Activated naive CD8-positive, alpha-beta T cell treated with anti-CD3 and anti-CD28 coated beads, Interleukin-2, amount 10 ng/mL, durations not matched to agents 7 days and 5 days (primary cell): ENCODE measurements at regions not wholly inside any gene's neighbourhood (a gene's known extent, or its start where the extent isn't known, plus 50 kb on each side); places are given as distances from the start of the nearest gene placed in this dataset.

Experiments
- ATAC-seq: fragments of 150-1000 bp; cut with Tn5 transposase; one replicate; pipeline ENCODE4 v1.10.0; 2021; ENCODE audit warnings: low read depth, moderate library complexity
- POLR2A ChIA-PET: fragments of 350-600 bp; sonication (Branson Sonifier 250); formaldehyde crosslinking; loops from one replicate; lab custom pipeline; 2021; ENCODE audit warnings: antibody characterized with exemption; lab: Charles Lee
- DNase-seq: peaks from one replicate; pipeline ENCODE4 v3.0.0; 2021
- H3K27ac Mint-ChIP-seq: one replicate; pipeline ENCODE4 v1.8.0; 2022; ENCODE audit warnings: mild to moderate bottlenecking, mixed read lengths
- H3K27me3 Mint-ChIP-seq: one replicate; pipeline ENCODE4 v1.8.0; 2022; ENCODE audit warnings: mild to moderate bottlenecking, moderate library complexity, mixed read lengths
- H3K36me3 Mint-ChIP-seq: one replicate; pipeline ENCODE4 v1.8.0; 2021; ENCODE audit warnings: mild to moderate bottlenecking, mixed read lengths
- H3K4me1 Mint-ChIP-seq: one replicate; pipeline ENCODE4 v1.8.0; 2021; ENCODE audit warnings: mixed read lengths
- H3K4me3 Mint-ChIP-seq: one replicate; pipeline ENCODE4 v1.8.0; 2022; ENCODE audit warnings: mild to moderate bottlenecking, moderate library complexity, mixed read lengths
- H3K9me3 Mint-ChIP-seq: one replicate; pipeline ENCODE4 v1.8.0; 2021; ENCODE audit warnings: mixed read lengths

DNA sequence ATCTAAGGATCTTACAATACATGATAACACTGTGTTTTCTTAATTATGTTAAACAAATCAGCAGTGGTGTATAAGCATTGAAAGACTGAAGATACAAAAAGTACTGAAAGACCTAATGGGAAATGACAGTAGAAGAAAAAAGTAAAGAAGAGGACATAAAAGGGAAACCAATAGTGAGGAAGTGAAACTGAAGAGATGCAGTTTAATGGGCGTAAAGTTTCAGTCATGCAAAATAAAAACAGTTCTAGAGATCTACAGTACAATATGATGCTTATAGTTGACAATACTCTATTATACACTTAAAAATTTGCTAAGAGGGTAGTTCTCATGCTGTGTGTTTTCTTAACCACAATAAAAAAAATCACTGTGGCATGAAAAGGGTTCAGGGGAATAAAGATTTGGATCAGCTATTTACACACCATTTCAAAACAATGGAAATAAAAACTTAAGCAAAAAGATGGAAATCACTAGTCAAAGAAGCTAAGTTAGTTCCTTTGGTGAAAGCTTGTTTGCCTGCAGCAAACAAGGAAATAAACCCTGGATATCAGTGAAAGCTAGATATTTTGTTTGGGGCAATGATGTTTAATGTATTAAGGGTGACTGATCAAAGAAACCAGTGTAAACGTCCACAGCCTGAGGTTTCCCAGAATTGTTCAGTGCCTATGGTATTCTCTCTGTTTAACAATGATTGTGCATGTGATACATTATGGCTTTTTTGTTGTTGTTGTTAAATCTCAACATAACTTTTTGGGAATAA, 1160.8 kb upstream of the ADGRL2 start:
- POLR2A ChIA-PET: no interaction called here
- DNase-seq (no peak), ATAC-seq (no peak)
- Mint-ChIP-seq H3K4me1 (no peaks in the 10 kb centered on the region), H3K27me3 (no peaks in the 10 kb centered on the region), H3K9me3 (peaks cover 6% of the 10 kb centered on the region), H3K27ac (no peak overlapping the region), H3K36me3 (no peaks in the 10 kb centered on the region), H3K4me3 (no peak overlapping the region)

DNA sequence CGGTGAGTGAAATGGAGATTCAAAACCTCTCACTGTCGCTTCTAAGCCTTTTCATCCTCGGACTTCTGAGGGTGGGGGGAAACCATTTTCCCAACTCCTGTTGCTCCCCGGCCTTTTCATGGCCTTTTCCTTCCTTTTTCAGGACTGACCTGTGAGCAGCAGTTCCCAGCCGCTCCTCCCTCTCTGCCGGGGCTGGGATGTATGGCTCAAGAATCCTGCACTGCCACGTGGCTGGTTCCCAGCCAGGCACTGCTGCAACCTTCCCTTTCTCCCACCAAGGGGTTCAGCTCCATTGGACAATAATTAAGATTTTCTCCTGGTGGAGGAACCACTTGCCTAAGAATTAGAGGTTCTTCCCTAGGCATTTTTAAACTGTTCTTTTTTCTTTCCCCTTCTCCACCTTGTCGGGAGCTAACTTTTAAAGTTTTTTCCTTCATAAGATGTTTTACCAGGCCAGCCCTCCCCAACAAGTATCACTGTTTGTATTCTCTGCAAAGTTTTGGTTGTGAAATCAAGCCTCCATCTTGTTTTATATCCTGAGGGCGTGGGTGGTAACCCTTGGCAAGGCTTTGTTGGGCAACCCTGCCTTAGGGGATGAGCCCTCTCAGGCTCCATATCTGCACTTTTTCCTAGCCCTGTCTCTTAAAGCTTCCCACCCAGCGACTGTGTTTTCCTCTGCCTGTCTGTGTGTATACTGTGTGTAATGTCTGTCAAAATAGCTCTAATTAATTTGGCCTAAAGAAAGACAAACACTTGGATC, 1166.6 kb upstream of the ADGRL2 start:
- ATAC-seq (no peak), DNase-seq (no peak)
- H3K4me3 Mint-ChIP-seq: no peak overlapping the region
- H3K9me3 Mint-ChIP-seq: peaks cover 3% of the 10 kb centered on the region
- H3K27ac Mint-ChIP-seq: no peak overlapping the region
- H3K27me3 Mint-ChIP-seq: no peaks in the 10 kb centered on the region
- POLR2A ChIA-PET: no interaction called here
- H3K4me1 Mint-ChIP-seq: no peaks in the 10 kb centered on the region
- H3K36me3 Mint-ChIP-seq: no peaks in the 10 kb centered on the region

DNA sequence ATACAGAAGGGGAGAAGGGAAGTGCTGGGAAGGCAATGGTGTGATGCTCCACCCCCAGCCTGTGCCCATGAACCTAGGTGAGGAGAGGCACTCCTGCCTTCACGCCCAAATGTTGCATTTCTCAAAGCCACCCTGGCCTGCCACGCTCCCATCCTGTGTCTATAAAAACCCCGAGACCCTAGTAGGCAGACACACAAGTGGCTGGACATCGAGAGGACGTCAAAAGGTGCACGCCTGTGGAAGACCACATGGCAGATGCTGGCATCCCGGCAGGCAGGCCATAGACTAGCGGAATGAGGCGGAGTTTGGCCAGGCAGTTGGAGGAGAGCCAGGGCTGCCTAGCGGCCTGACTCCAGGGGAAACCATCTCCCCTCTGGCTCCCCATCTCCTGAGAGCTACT, 1168.5 kb upstream of the ADGRL2 start:
- Mint-ChIP-seq H3K27me3 (no peaks in the 10 kb centered on the region), H3K9me3 (peaks cover 2% of the 10 kb centered on the region), H3K36me3 (no peaks in the 10 kb centered on the region), H3K4me3 (no peak overlapping the region), H3K27ac (no peak overlapping the region), H3K4me1 (no peaks in the 10 kb centered on the region)
- POLR2A ChIA-PET: no interaction called here
- DNase-seq: no peak
- no peak for ATAC-seq

DNA sequence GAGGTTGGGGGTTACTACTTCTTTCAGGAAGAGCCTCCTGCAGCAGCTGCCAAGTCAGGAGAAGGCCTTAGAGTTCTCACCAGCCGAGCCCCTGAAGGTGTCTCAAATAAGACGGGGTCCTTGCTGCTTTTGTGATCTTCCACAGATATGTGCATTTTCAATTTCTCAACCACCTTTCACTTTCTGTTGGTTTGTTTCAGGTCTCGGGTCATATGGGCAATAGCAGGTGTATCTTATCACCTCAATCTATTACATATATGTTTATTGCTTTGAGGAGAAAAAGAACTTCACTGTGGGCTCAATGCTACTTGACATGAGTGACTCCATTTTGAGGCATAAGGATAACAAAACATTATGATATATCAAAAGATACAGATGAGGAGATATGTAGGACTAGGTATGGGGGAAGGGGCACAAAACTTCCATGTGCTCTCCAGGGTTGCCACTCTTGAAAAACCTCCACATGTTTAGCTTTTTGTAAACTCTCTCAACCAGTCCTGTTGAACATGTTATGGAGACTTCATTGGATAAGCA, 1171.4 kb upstream of the ADGRL2 start:
- no peak overlapping the region for H3K4me3 Mint-ChIP-seq
- DNase-seq: no peak
- ATAC-seq: no peak
- no peaks in the 10 kb centered on the region for H3K27me3 Mint-ChIP-seq
- H3K27ac Mint-ChIP-seq: no peak overlapping the region
- POLR2A ChIA-PET: no interaction called here
- H3K4me1 Mint-ChIP-seq: no peaks in the 10 kb centered on the region
- no peaks in the 10 kb centered on the region for H3K9me3 Mint-ChIP-seq
- H3K36me3 Mint-ChIP-seq: no peaks in the 10 kb centered on the region

- peaks cover 4% of the 10 kb centered on the region for H3K9me3 Mint-ChIP-seq
- no peak overlapping the region for H3K4me3 Mint-ChIP-seq
- H3K27ac Mint-ChIP-seq: no peak overlapping the region
- H3K4me1 Mint-ChIP-seq: no peaks in the 10 kb centered on the region
- ATAC-seq (no peak), DNase-seq (no peak)
- no peaks in the 10 kb centered on the region for H3K27me3 Mint-ChIP-seq
- POLR2A ChIA-PET: no interaction called here
- H3K36me3 Mint-ChIP-seq: no peaks in the 10 kb centered on the region
These were observed 1176.1 kb upstream of the ADGRL2 start for GRCh38 chr1:80624682-80625081.

- Mint-ChIP-seq H3K27me3 (no peaks in the 10 kb centered on the region), H3K9me3 (peaks cover 9% of the 10 kb centered on the region), H3K4me1 (no peaks in the 10 kb centered on the region), H3K27ac (no peak overlapping the region), H3K36me3 (no peaks in the 10 kb centered on the region), H3K4me3 (no peak overlapping the region)
- ATAC-seq: no peak
- no peak for DNase-seq
- POLR2A ChIA-PET: no interaction called here
These were observed 1193.7 kb upstream of the ADGRL2 start for GRCh38 chr1:80607064-80607463.

DNA sequence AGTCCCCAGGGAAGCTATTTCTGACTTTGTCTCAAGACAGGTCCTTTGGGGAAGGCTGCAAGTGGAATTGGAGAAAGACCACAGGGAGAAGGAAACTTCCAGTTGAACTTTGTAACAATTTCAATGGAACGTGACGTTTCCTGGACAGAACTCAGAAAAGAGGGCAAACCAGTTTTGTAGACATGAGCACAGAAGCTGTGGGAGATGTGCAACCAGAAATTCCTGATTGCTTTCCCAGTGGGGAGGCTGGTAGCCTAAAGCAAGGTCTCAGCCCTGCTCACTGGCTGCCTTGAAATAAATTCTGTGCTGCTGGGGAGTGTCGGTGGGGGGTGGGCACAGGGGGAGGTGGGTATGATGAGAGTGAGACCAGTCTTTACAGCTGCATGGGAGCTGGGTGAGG, 1206.7 kb upstream of the ADGRL2 start:
- Mint-ChIP-seq H3K27me3 (no peaks in the 10 kb centered on the region), H3K27ac (no peak overlapping the region), H3K9me3 (peaks cover 18% of the 10 kb centered on the region), H3K4me1 (no peaks in the 10 kb centered on the region), H3K4me3 (no peak overlapping the region), H3K36me3 (no peaks in the 10 kb centered on the region)
- DNase-seq: no peak
- POLR2A ChIA-PET: no interaction called here
- ATAC-seq: no peak

- Mint-ChIP-seq H3K27ac (no peak overlapping the region), H3K27me3 (no peaks in the 10 kb centered on the region), H3K9me3 (peaks cover 18% of the 10 kb centered on the region), H3K36me3 (no peaks in the 10 kb centered on the region), H3K4me3 (no peak overlapping the region), H3K4me1 (no peaks in the 10 kb centered on the region)
- no peak for DNase-seq
- POLR2A ChIA-PET: no interaction called here
- no peak for ATAC-seq
These were observed 1207.5 kb upstream of the ADGRL2 start for GRCh38 chr1:80593197-80593596.

DNA sequence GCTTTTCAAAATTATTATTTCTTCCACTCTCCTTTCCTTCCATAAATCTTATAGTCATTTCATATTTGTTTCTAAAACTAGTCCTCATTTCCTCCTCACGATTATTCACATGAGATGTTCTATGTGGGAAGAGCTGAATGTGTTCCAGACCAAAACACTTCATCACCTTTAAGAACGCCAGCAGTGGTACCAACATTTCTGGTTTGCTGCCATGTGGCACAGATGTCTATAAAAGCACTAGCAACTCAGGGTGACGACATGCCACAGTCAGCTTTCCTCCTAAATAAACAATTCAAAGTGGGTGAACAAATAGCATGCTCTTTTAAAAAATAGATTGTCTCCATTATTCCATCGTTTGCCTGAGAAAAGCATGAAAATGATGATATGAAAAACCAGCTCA, 1217.8 kb upstream of the ADGRL2 start:
- POLR2A ChIA-PET: no interaction called here
- H3K4me3 Mint-ChIP-seq: no peak overlapping the region
- no peak for ATAC-seq

DNA sequence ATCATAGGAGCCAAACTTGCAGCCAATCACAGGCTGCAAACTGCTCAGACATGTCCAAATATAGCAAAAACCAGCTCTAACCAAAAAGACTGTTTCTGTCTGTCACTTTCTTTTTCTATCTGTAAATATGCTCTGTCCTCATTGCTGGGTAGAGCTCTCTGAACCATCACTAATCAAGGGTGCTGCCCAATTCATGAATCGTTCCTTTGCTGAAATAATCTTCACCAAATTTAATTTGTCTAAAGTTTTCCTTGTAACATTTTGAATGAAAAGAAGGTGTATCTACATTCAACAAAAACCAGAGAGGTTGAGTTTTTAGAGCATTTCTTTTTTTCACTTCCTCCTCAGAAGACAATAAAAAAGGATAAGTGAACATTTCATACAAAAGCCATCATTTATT, 1221.7 kb upstream of the ADGRL2 start:
- DNase-seq (no peak), ATAC-seq (no peak)
- no peaks in the 10 kb centered on the region for H3K36me3 Mint-ChIP-seq
- POLR2A ChIA-PET: no interaction called here
- no peaks in the 10 kb centered on the region for H3K4me1 Mint-ChIP-seq
- H3K4me3 Mint-ChIP-seq: no peak overlapping the region
- H3K27ac Mint-ChIP-seq: no peak overlapping the region
- H3K9me3 Mint-ChIP-seq: peaks cover 1% of the 10 kb centered on the region
- H3K27me3 Mint-ChIP-seq: no peaks in the 10 kb centered on the region

More for the DNA sequence above, 1217.8 kb upstream of the ADGRL2 start:
- H3K9me3 Mint-ChIP-seq: peaks cover 7% of the 10 kb centered on the region
- no peak for DNase-seq
- H3K27me3 Mint-ChIP-seq: no peaks in the 10 kb centered on the region
- no peak overlapping the region for H3K27ac Mint-ChIP-seq
- no peaks in the 10 kb centered on the region for H3K36me3 Mint-ChIP-seq
- H3K4me1 Mint-ChIP-seq: no peaks in the 10 kb centered on the region

DNA sequence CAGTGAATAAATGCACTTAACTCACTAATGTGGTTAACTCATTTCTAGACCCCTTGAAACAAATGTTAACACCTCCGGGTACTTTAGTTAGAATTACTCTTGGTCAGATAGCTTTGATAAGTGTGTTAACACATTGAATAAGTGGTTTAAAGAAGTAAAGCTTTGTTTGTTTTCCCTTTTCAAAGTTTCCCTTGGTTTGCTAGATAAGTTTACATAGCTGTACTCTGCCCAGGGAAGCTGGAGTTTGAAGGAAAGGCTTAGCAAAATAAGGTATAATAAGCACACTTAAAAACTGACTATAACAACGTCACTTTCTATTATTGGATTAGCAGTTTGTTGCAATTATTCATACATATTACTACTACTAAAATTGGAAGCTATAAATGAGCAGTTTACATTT, 1233.9 kb upstream of the ADGRL2 start:
- ATAC-seq (no peak), DNase-seq (no peak)
- no peak overlapping the region for H3K27ac Mint-ChIP-seq
- H3K27me3 Mint-ChIP-seq: no peaks in the 10 kb centered on the region
- POLR2A ChIA-PET: no interaction called here
- no peaks in the 10 kb centered on the region for H3K4me1 Mint-ChIP-seq
- no peak overlapping the region for H3K4me3 Mint-ChIP-seq
- no peaks in the 10 kb centered on the region for H3K36me3 Mint-ChIP-seq
- H3K9me3 Mint-ChIP-seq: peaks cover 4% of the 10 kb centered on the region

- no peaks in the 10 kb centered on the region for H3K36me3 Mint-ChIP-seq
- POLR2A ChIA-PET: no interaction called here
- no peak overlapping the region for H3K27ac Mint-ChIP-seq
- no peak overlapping the region for H3K4me3 Mint-ChIP-seq
- ATAC-seq: no peak
- H3K4me1 Mint-ChIP-seq: no peaks in the 10 kb centered on the region
- H3K9me3 Mint-ChIP-seq: no peaks in the 10 kb centered on the region
- no peaks in the 10 kb centered on the region for H3K27me3 Mint-ChIP-seq
- DNase-seq: no peak
These were observed 1234.6 kb upstream of the ADGRL2 start for GRCh38 chr1:80566123-80566522.

DNA sequence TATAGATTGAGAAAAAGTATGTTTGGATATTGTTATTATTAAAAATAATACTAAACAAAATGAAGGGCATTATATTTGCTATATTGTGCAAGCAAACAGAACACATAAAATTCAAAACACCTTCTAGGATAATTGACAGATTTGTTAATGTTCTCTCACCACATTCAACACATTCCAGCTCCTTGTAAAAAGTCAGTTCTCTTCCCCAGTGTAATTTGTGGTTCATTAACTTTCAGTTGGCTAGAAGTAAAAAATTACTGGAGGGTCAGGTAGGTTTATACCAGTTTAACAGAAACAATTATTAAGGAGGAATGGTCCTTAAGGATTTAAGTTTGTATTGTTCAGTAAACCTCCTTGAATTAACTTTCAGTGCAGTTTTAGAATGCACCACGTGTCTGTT, 1235.3 kb upstream of the ADGRL2 start:
- Mint-ChIP-seq H3K4me3 (no peak overlapping the region), H3K27ac (no peak overlapping the region), H3K9me3 (no peaks in the 10 kb centered on the region), H3K4me1 (no peaks in the 10 kb centered on the region), H3K27me3 (no peaks in the 10 kb centered on the region), H3K36me3 (no peaks in the 10 kb centered on the region)
- no peak for ATAC-seq
- POLR2A ChIA-PET: no interaction called here
- DNase-seq: no peak

DNA sequence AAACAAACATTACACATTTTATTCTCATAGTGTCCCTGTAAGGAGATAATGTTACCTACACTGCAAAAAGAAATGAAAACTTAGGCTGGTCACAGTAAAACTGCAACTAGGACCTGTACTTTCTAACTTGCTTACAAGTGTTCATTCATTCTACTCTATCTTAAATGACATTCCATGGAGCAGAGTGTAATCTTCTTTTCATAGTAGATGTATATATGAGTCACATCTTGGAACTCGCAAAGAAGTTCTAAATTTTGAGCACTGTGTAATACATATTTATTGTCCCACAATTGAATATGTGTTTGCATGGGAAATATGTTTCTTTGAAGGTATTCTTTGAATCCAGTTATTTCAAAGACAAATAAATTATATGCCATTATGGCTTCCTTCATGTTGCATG, 1258.5 kb upstream of the ADGRL2 start:
- no peaks in the 10 kb centered on the region for H3K4me1 Mint-ChIP-seq
- no peak overlapping the region for H3K4me3 Mint-ChIP-seq
- H3K27me3 Mint-ChIP-seq: no peaks in the 10 kb centered on the region
- no peak overlapping the region for H3K27ac Mint-ChIP-seq
- no peak for ATAC-seq
- no peak for DNase-seq
- no peaks in the 10 kb centered on the region for H3K36me3 Mint-ChIP-seq
- POLR2A ChIA-PET: no interaction called here
- no peaks in the 10 kb centered on the region for H3K9me3 Mint-ChIP-seq
